ENCODE measurements at regions not wholly inside any gene's neighbourhood (a gene's known extent, or its start where the extent isn't known, plus 50 kb on each side); places are given as distances from the start of the nearest gene placed in this dataset.
"Not testable (repeated sequence)": the region's sequence is repeated elsewhere in the genome, so short reads cannot be mapped to it uniquely, and the experiment has no call there.

- H3K4me3 Mint-ChIP-seq = no peak overlapping the region
- Histone ChIP-seq H3K27me3 (replicated peaks in 1 of 4; ENCODE audit: control extremely low read depth in 1 of 4, control insufficient read depth in 3 of 4, insufficient read depth in 4 of 4, low read length in 3 of 4) (no peaks in the 10 kb centered on the region), H3K9me3 (ENCODE audit: control extremely low read depth in 1 of 3, control insufficient read depth in 2 of 3, insufficient read depth in 1 of 3, low read length in 2 of 3) (no peaks in the 10 kb centered on the region), H3K27ac (ENCODE audit: low read length in 2 of 2) (no peak overlapping the region), H4K20me1 (ENCODE audit: control insufficient read depth, insufficient read depth, low read length, poor library complexity, severe bottlenecking) (no peaks in the 10 kb centered on the region), H3K36me3 (replicated peaks in 1 of 2; ENCODE audit: control extremely low read depth in 1 of 2, control insufficient read depth in 1 of 2, extremely low read depth in 1 of 2, insufficient read depth in 2 of 2, low read length in 1 of 2) (no peaks in the 10 kb centered on the region), H2AFZ (ENCODE audit: insufficient read depth, low read depth, low read length, poor library complexity, severe bottlenecking) (no peak overlapping the region), H3K4me2 (replicated peaks; ENCODE audit: low read depth, low read length, poor library complexity, severe bottlenecking) (no peak overlapping the region), H3K4me1 (ENCODE audit: control insufficient read depth in 2 of 2, insufficient read depth in 2 of 2, low read length in 2 of 2) (no peaks in the 10 kb centered on the region), H3K4me3 (ENCODE audit: control extremely low read depth in 1 of 5, extremely low read depth in 1 of 5, insufficient read depth in 1 of 5, low read depth in 2 of 5, low read length in 4 of 5) (no peak overlapping the region), H3K9ac (ENCODE audit: low read length) (no peak overlapping the region), H3K79me2 (ENCODE audit: control insufficient read depth, insufficient read depth, low read length) (no peaks in the 10 kb centered on the region)
- ATAC-seq (ENCODE audit: low read depth) (no peak), DNase-seq (no peak)
- H3K27me3 Mint-ChIP-seq = no peaks in the 10 kb centered on the region
- 95% methylated on average over 4 of the region's 6 CpGs for WGBS (ENCODE audit: insufficient coverage)
- POLR2A ChIA-PET = no interaction called here
- H3K27ac Mint-ChIP-seq = no peak overlapping the region
- H3K9me3 Mint-ChIP-seq (ENCODE audit: insufficient read depth) = no peaks in the 10 kb centered on the region
- CTCF ChIA-PET = no interaction called here
- intact Hi-C loops (cut with micrococcal nuclease) = no loop called here
- no peak for TF ChIP-seq EZH2 (IDR thresholded peaks at IDR 0.05; ENCODE audit: borderline replicate concordance, insufficient read depth, low read depth, low read length, poor library complexity, severe bottlenecking)
- no peak for TF ChIP-seq CTCF (IDR thresholded peaks at IDR 0.05)
- H3K4me1 Mint-ChIP-seq = no peaks in the 10 kb centered on the region
Measured at GRCh38 chrX:71828086-71828485, 64.9 kb downstream of the CXorf49B start.

GRCh38 chrX:71838092-71838491, 72.6 kb upstream of the NHSL2 start:
- H3K9me3 Mint-ChIP-seq (ENCODE audit: insufficient read depth); CTCF ChIA-PET: not testable (repeated sequence)
- WGBS (ENCODE audit: insufficient coverage) = 40% methylated on average over 1 of the region's 4 CpGs

More at GRCh38 chrX:71838092-71838491, 72.6 kb upstream of the NHSL2 start:
- DNase-seq; H3K4me1 ChIP-seq (ENCODE audit: control insufficient read depth in 2 of 2, insufficient read depth in 2 of 2, low read length in 2 of 2); H3K4me3 ChIP-seq (ENCODE audit: control extremely low read depth in 1 of 5, extremely low read depth in 1 of 5, insufficient read depth in 1 of 5, low read depth in 2 of 5, low read length in 4 of 5); H3K27me3 ChIP-seq (replicated peaks in 1 of 4; ENCODE audit: control extremely low read depth in 1 of 4, control insufficient read depth in 3 of 4, insufficient read depth in 4 of 4, low read length in 3 of 4); H3K4me1 Mint-ChIP-seq; H4K20me1 ChIP-seq (ENCODE audit: control insufficient read depth, insufficient read depth, low read length, poor library complexity, severe bottlenecking); H3K9me3 ChIP-seq (ENCODE audit: control extremely low read depth in 1 of 3, control insufficient read depth in 2 of 3, insufficient read depth in 1 of 3, low read length in 2 of 3); H3K4me2 ChIP-seq (replicated peaks; ENCODE audit: low read depth, low read length, poor library complexity, severe bottlenecking); H3K27ac Mint-ChIP-seq; POLR2A ChIA-PET; ATAC-seq (ENCODE audit: low read depth); H3K79me2 ChIP-seq (ENCODE audit: control insufficient read depth, insufficient read depth, low read length); H2AFZ ChIP-seq (ENCODE audit: insufficient read depth, low read depth, low read length, poor library complexity, severe bottlenecking); H3K36me3 ChIP-seq (replicated peaks in 1 of 2; ENCODE audit: control extremely low read depth in 1 of 2, control insufficient read depth in 1 of 2, extremely low read depth in 1 of 2, insufficient read depth in 2 of 2, low read length in 1 of 2); H3K27me3 Mint-ChIP-seq; intact Hi-C loops (cut with micrococcal nuclease); H3K9ac ChIP-seq (ENCODE audit: low read length); H3K27ac ChIP-seq (ENCODE audit: low read length in 2 of 2); H3K4me3 Mint-ChIP-seq: not testable (repeated sequence)

Data from B cell (primary cell).